ENCODE measurements at regions not wholly inside any gene's neighbourhood (a gene's known extent, or its start where the extent isn't known, plus 50 kb on each side); places are given as distances from the start of the nearest gene placed in this dataset.

GRCh38 chr10:108167766-108168165 is 1003.3 kb upstream of the SORCS1 start:
- TF ChIP-seq NFIC (IDR thresholded peaks at IDR 0.05) = no peak
- TF ChIP-seq MAX (IDR thresholded peaks at IDR 0.05) = no peak
- TF ChIP-seq RAD21 (IDR thresholded peaks at IDR 0.05; ENCODE audit: low read depth) = no peak

Measured in Ishikawa (cell line).